Middle frontal gyrus (tissue), 1 donor: ENCODE measurements at regions not wholly inside any gene's neighbourhood (a gene's known extent, or its start where the extent isn't known, plus 50 kb on each side); places are given as distances from the start of the nearest gene placed in this dataset.
"Not testable (repeated sequence)": the region's sequence is repeated elsewhere in the genome, so short reads cannot be mapped to it uniquely, and the experiment has no call there.

Source experiments
- DNase-seq: peaks from one replicate; pipeline ENCODE4 v3.0.0-alpha.2; 2015; ENCODE audit warnings: low spot score; ENCODE audit errors: extremely low spot score

- not testable (repeated sequence) for DNase-seq
Measured at GRCh38 chr9:41018948-41019347, 109.5 kb downstream of the FOXD4L6 start.

GRCh38 chr9:41016699-41017098 is 111.8 kb downstream of the FOXD4L6 start:
- not testable (repeated sequence) for DNase-seq

- DNase-seq, result not testable (repeated sequence)
Measured at GRCh38 chr9:40999952-41000700, 128.4 kb downstream of the FOXD4L6 start.

- DNase-seq, result not testable (repeated sequence)
Measured at GRCh38 chr9:40995490-40995889, 133.0 kb downstream of the FOXD4L6 start.

- DNase-seq, result not testable (repeated sequence)
Measured at GRCh38 chr9:40993842-40994241, 134.6 kb downstream of the FOXD4L6 start.

GRCh38 chr9:40993375-40993774 is 135.1 kb downstream of the FOXD4L6 start:
- DNase-seq, result not testable (repeated sequence)

- not testable (repeated sequence) for DNase-seq
Measured at GRCh38 chr9:40992472-40992821, 136.0 kb downstream of the FOXD4L6 start.

GRCh38 chr9:40991741-40992471 is 136.6 kb downstream of the FOXD4L6 start:
- DNase-seq, result peak; percentile 99

GRCh38 chr9:40991100-40991740 is 137.3 kb downstream of the FOXD4L6 start:
- DNase-seq, result not testable (repeated sequence)

GRCh38 chr9:40986332-40986731 is 142.1 kb downstream of the FOXD4L6 start:
- DNase-seq, result not testable (repeated sequence)

GRCh38 chr9:40975351-40975750 is 153.1 kb downstream of the FOXD4L6 start:
- DNase-seq, result not testable (repeated sequence)

GRCh38 chr9:40974912-40975311 is 153.6 kb downstream of the FOXD4L6 start:
- DNase-seq, result not testable (repeated sequence)

GRCh38 chr9:40971773-40972172 is 156.7 kb downstream of the FOXD4L6 start:
- not testable (repeated sequence) for DNase-seq

- not testable (repeated sequence) for DNase-seq
Measured at GRCh38 chr9:40970340-40970739, 158.1 kb downstream of the FOXD4L6 start.

- not testable (repeated sequence) for DNase-seq
Measured at GRCh38 chr9:40962461-40962860, 166.0 kb downstream of the FOXD4L6 start.

- DNase-seq, result not testable (repeated sequence)
Measured at GRCh38 chr9:40951876-40952494, 176.5 kb downstream of the FOXD4L6 start.

- DNase-seq, result not testable (repeated sequence)
Measured at GRCh38 chr9:40946228-40946627, 182.3 kb downstream of the FOXD4L6 start.

GRCh38 chr9:40942730-40943129 is 185.8 kb downstream of the FOXD4L6 start:
- DNase-seq, result not testable (repeated sequence)

- not testable (repeated sequence) for DNase-seq
Measured at GRCh38 chr9:40939888-40940209, 188.6 kb downstream of the FOXD4L6 start.

- not testable (repeated sequence) for DNase-seq
Measured at GRCh38 chr9:40939201-40939887, 189.1 kb downstream of the FOXD4L6 start.

GRCh38 chr9:40935336-40935735 is 193.1 kb downstream of the FOXD4L6 start:
- DNase-seq, result no peak
